ENCODE measurements at regions not wholly inside any gene's neighbourhood (a gene's known extent, or its start where the extent isn't known, plus 50 kb on each side); places are given as distances from the start of the nearest gene placed in this dataset.

DNA sequence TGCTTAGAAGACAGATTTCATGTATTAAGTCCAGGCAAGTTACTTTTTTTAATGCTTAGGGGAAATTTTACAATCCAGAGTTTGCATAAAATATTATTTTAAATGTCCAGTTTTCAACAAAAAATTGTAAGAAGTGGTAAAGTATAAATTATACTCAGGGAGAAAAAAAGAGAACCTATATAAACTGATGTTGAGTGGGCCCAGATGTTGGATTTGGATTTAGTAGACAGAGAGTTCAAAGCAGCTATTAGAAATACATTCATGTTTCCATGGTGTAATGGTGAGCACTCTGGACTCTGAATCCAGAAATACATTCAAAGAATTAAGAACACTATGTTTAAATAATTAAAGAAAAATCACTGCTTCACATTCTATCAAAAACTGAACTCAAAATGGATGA, 349.9 kb upstream of the ZNF507 start:
- H3K36me3 ChIP-seq (replicated peaks; ENCODE audit: low read depth, low read length) = no peaks in the 10 kb centered on the region
- H3K4me1 ChIP-seq (ENCODE audit: low read length) = no peaks in the 10 kb centered on the region
- TF ChIP-seq, protein P1, sequence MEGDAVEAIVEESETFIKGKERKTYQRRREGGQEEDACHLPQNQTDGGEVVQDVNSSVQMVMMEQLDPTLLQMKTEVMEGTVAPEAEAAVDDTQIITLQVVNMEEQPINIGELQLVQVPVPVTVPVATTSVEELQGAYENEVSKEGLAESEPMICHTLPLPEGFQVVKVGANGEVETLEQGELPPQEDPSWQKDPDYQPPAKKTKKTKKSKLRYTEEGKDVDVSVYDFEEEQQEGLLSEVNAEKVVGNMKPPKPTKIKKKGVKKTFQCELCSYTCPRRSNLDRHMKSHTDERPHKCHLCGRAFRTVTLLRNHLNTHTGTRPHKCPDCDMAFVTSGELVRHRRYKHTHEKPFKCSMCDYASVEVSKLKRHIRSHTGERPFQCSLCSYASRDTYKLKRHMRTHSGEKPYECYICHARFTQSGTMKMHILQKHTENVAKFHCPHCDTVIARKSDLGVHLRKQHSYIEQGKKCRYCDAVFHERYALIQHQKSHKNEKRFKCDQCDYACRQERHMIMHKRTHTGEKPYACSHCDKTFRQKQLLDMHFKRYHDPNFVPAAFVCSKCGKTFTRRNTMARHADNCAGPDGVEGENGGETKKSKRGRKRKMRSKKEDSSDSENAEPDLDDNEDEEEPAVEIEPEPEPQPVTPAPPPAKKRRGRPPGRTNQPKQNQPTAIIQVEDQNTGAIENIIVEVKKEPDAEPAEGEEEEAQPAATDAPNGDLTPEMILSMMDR (IDR thresholded peaks at IDR 0.05; ENCODE audit: low read depth, low read length) = no peak
- TF ChIP-seq EZH2phosphoT487 (IDR thresholded peaks at IDR 0.05; ENCODE audit: low read depth) = no peak

DNA sequence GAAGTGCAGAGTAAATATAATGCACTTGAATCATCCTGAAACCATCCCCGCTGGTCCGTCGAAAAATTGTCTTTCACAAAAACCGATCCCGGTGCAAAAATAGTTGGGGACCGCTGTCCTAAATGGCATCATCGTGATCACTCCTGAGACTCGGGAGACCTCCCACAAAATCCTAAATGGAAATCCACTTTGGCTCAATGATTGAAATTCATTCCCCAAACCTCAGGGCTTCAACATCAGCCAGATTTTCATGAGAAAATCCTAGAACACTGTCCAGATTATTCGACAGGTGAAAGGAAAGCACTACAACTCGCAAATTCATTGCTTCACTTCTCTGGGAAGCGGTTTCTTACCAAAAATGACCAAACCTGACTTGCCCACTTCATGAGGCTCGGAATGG, 335.3 kb upstream of the ZNF507 start:
- no peaks in the 10 kb centered on the region for H3K36me3 ChIP-seq (replicated peaks; ENCODE audit: low read depth, low read length)
- no peak overlapping the region for H3K27ac ChIP-seq (ENCODE audit: low read length)
- TF ChIP-seq EZH2phosphoT487 (IDR thresholded peaks at IDR 0.05; ENCODE audit: low read depth) = no peak
- TF ChIP-seq, protein P1 (IDR thresholded peaks at IDR 0.05; ENCODE audit: low read depth, low read length) = no peak
- H3K4me3 ChIP-seq (ENCODE audit: low read length) = no peak overlapping the region
- H2AFZ ChIP-seq (ENCODE audit: low read depth, low read length) = no peak overlapping the region
- H3K4me1 ChIP-seq (ENCODE audit: low read length) = no peaks in the 10 kb centered on the region
- no peak overlapping the region for H3K4me2 ChIP-seq (ENCODE audit: low read length)
- H4K20me1 ChIP-seq (ENCODE audit: insufficient read depth, low read length) = no peaks in the 10 kb centered on the region
- no peaks in the 10 kb centered on the region for H3K79me2 ChIP-seq (ENCODE audit: low read length)
- H3K9ac ChIP-seq (ENCODE audit: low read length) = no peak overlapping the region
- H3K27me3 ChIP-seq (ENCODE audit: low read depth, low read length) = no peaks in the 10 kb centered on the region
- no peaks in the 10 kb centered on the region for H3K9me3 ChIP-seq (ENCODE audit: insufficient read depth, low read length)

More for the DNA sequence above, 349.9 kb upstream of the ZNF507 start:
- Histone ChIP-seq H3K4me2 (ENCODE audit: low read length) (no peak overlapping the region), H3K27me3 (ENCODE audit: low read depth, low read length) (no peaks in the 10 kb centered on the region), H3K9me3 (ENCODE audit: insufficient read depth, low read length) (no peaks in the 10 kb centered on the region), H3K4me3 (ENCODE audit: low read length) (no peak overlapping the region), H4K20me1 (ENCODE audit: insufficient read depth, low read length) (no peaks in the 10 kb centered on the region), H3K9ac (ENCODE audit: low read length) (no peak overlapping the region), H2AFZ (ENCODE audit: low read depth, low read length) (no peak overlapping the region), H3K79me2 (ENCODE audit: low read length) (no peaks in the 10 kb centered on the region), H3K27ac (ENCODE audit: low read length) (no peak overlapping the region)

DNA sequence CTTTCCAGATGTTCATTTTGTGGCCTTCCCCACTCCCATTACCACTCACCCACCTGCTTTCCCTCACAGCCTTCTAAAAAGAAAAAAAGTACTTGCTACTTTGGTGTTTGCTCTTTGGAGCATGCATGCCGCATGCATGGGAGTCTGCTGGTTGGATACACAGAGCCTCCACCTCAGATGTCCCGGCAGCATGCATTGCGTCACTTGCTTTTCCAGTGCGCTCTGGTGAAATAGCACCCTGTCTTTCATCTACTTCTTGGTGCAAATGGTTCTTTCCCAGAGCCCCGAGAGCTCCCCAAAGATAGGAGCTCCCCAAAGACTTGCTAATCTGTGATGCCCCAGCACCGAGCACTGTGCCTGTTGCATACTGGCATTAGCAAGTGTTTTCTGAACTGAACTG, 333.2 kb upstream of the ZNF507 start:
- no peaks in the 10 kb centered on the region for H3K27me3 ChIP-seq (ENCODE audit: low read depth, low read length)
- H4K20me1 ChIP-seq (ENCODE audit: insufficient read depth, low read length) = no peaks in the 10 kb centered on the region
- H3K79me2 ChIP-seq (ENCODE audit: low read length) = no peaks in the 10 kb centered on the region
- no peaks in the 10 kb centered on the region for H3K36me3 ChIP-seq (replicated peaks; ENCODE audit: low read depth, low read length)
- no peak overlapping the region for H3K9ac ChIP-seq (ENCODE audit: low read length)
- no peak overlapping the region for H3K27ac ChIP-seq (ENCODE audit: low read length)
- H2AFZ ChIP-seq (ENCODE audit: low read depth, low read length) = no peak overlapping the region
- no peaks in the 10 kb centered on the region for H3K4me1 ChIP-seq (ENCODE audit: low read length)
- TF ChIP-seq, protein P1 (IDR thresholded peaks at IDR 0.05; ENCODE audit: low read depth, low read length) = no peak
- no peak for TF ChIP-seq EZH2phosphoT487 (IDR thresholded peaks at IDR 0.05; ENCODE audit: low read depth)
- H3K4me3 ChIP-seq (ENCODE audit: low read length) = no peak overlapping the region
- no peaks in the 10 kb centered on the region for H3K9me3 ChIP-seq (ENCODE audit: insufficient read depth, low read length)
- H3K4me2 ChIP-seq (ENCODE audit: low read length) = no peak overlapping the region

DNA sequence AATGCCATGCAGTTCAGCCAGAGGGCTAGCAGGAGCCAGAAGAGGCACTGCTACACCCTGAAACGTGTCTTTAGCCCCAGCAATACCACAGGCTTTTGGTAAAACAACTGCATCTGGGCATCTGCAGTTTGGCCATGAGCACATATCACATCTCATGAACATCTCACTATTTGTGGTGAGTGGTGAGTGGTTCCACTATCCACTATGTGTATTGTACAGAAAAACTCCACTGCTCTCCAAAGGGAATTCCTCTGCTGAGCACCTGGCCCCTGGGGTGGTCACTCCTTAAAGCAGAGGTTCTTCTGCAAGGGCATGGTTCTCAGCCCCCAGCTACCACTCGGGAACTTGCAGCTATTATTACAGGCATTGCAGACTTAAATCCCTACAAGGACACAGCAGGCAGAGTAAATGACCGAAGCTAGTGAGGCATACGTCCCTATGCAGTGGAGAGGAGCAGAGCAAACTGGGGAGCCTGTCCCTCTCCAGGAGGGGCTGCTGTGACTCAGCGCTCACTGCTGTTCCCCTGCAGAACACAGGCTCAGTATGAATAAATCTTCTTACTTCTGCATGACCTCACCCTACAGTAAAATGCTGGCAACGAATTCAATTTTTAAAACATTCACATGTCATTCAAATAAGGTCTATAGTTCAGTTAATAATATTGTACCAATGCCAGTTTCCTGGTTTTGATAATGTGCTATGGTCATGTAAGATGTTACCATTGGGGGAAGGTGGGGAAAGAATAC, 332.4 kb upstream of the ZNF507 start:
- no peak overlapping the region for H3K4me3 ChIP-seq (ENCODE audit: low read length)
- no peak overlapping the region for H2AFZ ChIP-seq (ENCODE audit: low read depth, low read length)
- no peaks in the 10 kb centered on the region for H3K79me2 ChIP-seq (ENCODE audit: low read length)
- no peaks in the 10 kb centered on the region for H3K9me3 ChIP-seq (ENCODE audit: insufficient read depth, low read length)
- H4K20me1 ChIP-seq (ENCODE audit: insufficient read depth, low read length) = no peaks in the 10 kb centered on the region
- no peaks in the 10 kb centered on the region for H3K27me3 ChIP-seq (ENCODE audit: low read depth, low read length)
- no peaks in the 10 kb centered on the region for H3K36me3 ChIP-seq (replicated peaks; ENCODE audit: low read depth, low read length)
- no peak overlapping the region for H3K4me2 ChIP-seq (ENCODE audit: low read length)
- TF ChIP-seq, protein P1 (IDR thresholded peaks at IDR 0.05; ENCODE audit: low read depth, low read length) = no peak
- no peak for TF ChIP-seq EZH2phosphoT487 (IDR thresholded peaks at IDR 0.05; ENCODE audit: low read depth)
- H3K4me1 ChIP-seq (ENCODE audit: low read length) = no peaks in the 10 kb centered on the region
- H3K9ac ChIP-seq (ENCODE audit: low read length) = no peak overlapping the region
- H3K27ac ChIP-seq (ENCODE audit: low read length) = no peak overlapping the region

Data from OCI-LY3 (cell line).